ENCODE measurements at regions not wholly inside any gene's neighbourhood (a gene's known extent, or its start where the extent isn't known, plus 50 kb on each side); places are given as distances from the start of the nearest gene placed in this dataset.
A peak's percentile ranks its signal among the peaks of the same experiment; 100 is the strongest.

- ATAC-seq (ENCODE audit: low FRiP score in 2 of 2) (no peak), DNase-seq (no peak)
- WGBS, 2 donors, result 82 to 91% methylated on average over 2 of the region's 2 CpGs
- no peak overlapping the region for H3K27ac ChIP-seq
- no peak for TF ChIP-seq CTCF (IDR thresholded peaks at IDR 0.05)
- TF ChIP-seq POLR2A (IDR thresholded peaks at IDR 0.05), result no peak
- no peak for TF ChIP-seq POLR2AphosphoS5 (IDR thresholded peaks at IDR 0.05)
- TF ChIP-seq EP300 (IDR thresholded peaks at IDR 0.05), result no peak
- H3K4me3 ChIP-seq, result no peak overlapping the region
- no peaks in the 10 kb centered on the region for H3K27me3 ChIP-seq
- H3K4me1 ChIP-seq, result no peaks in the 10 kb centered on the region
- no peaks in the 10 kb centered on the region for H3K36me3 ChIP-seq
- no peaks in the 10 kb centered on the region for H3K9me3 ChIP-seq
These were observed 618.2 kb upstream of the DIPK2B start for GRCh38 chrX:45818913-45819312.

- H3K27ac ChIP-seq, result no peak overlapping the region
- DNase-seq, result no peak
- no peak overlapping the region for H3K4me3 ChIP-seq
- no peaks in the 10 kb centered on the region for H3K4me1 ChIP-seq
- no peaks in the 10 kb centered on the region for H3K36me3 ChIP-seq
- no peaks in the 10 kb centered on the region for H3K27me3 ChIP-seq
- 38 to 72% methylated on average over 1 of the region's 1 CpG for whole genome bisulfite sequencing, 2 donors
- no peak for ATAC-seq (ENCODE audit: low FRiP score in 2 of 2)
- H3K9me3 ChIP-seq, result no peaks in the 10 kb centered on the region
- no peak for TF ChIP-seq POLR2AphosphoS5 (IDR thresholded peaks at IDR 0.05)
These were observed 614.8 kb upstream of the DIPK2B start for GRCh38 chrX:45815441-45815840.

- Histone ChIP-seq H3K27me3 (no peaks in the 10 kb centered on the region), H3K27ac (no peak overlapping the region), H3K36me3 (no peaks in the 10 kb centered on the region), H3K9me3 (no peaks in the 10 kb centered on the region), H3K4me1 (peaks cover 0 to 15% (median under 1%) of the 10 kb centered on the region in 4 donors), H3K4me3 (no peak overlapping the region)
- ATAC-seq (ENCODE audit: low FRiP score in 2 of 2) (no peak), DNase-seq (no peak)
- 72 to 73% methylated on average over 4 to 6 of the region's 6 CpGs for WGBS, 2 donors
- no peak for TF ChIP-seq POLR2AphosphoS5 (IDR thresholded peaks at IDR 0.05)
- TF ChIP-seq EP300 (IDR thresholded peaks at IDR 0.05), result no peak
- TF ChIP-seq POLR2A (IDR thresholded peaks at IDR 0.05), result no peak
- no peak for TF ChIP-seq CTCF (IDR thresholded peaks at IDR 0.05)
These were observed 610.6 kb upstream of the DIPK2B start for GRCh38 chrX:45811326-45811725.

- ATAC-seq (ENCODE audit: low FRiP score in 2 of 2) (peak in 1 of 2 donors; percentile 43), DNase-seq (no peak)
- Histone ChIP-seq H3K4me1 (peaks cover 0 to 15% (median 5%) of the 10 kb centered on the region in 4 donors), H3K9me3 (no peaks in the 10 kb centered on the region), H3K27ac (peak overlapping the region in 3 of 4 donors; percentile 21 to 40 (median 27)), H3K27me3 (no peaks in the 10 kb centered on the region), H3K4me3 (peak overlapping the region in 3 of 4 donors; percentile 3 to 26 (median 25)), H3K36me3 (no peaks in the 10 kb centered on the region)
- WGBS, 2 donors, result 29 to 38% methylated on average over 12 of the region's 12 CpGs
- no peak for TF ChIP-seq POLR2AphosphoS5 (IDR thresholded peaks at IDR 0.05)
- TF ChIP-seq CTCF (IDR thresholded peaks at IDR 0.05), result no peak
These were observed 607.1 kb upstream of the DIPK2B start for GRCh38 chrX:45807572-45808425.

- TF ChIP-seq POLR2AphosphoS5 (IDR thresholded peaks at IDR 0.05) (no peak), EP300 (IDR thresholded peaks at IDR 0.05) (no peak), CTCF (IDR thresholded peaks at IDR 0.05) (no peak), POLR2A (IDR thresholded peaks at IDR 0.05) (peak in 1 of 4 donors; percentile 18)
- Histone ChIP-seq H3K4me3 (peak overlapping the region in 3 of 4 donors; percentile 21 to 41 (median 25)), H3K9me3 (no peaks in the 10 kb centered on the region), H3K27ac (peak overlapping the region; percentile 52 to 70 (median 61)), H3K27me3 (no peaks in the 10 kb centered on the region), H3K4me1 (peaks cover 0 to 15% (median 5%) of the 10 kb centered on the region in 4 donors), H3K36me3 (no peaks in the 10 kb centered on the region)
- WGBS, 2 donors, result 19 to 42% methylated on average over 8 to 10 of the region's 10 CpGs
- ATAC-seq (ENCODE audit: low FRiP score in 2 of 2) (peak in 1 of 2 donors; percentile 81), DNase-seq (no peak)
These were observed 605.9 kb upstream of the DIPK2B start for GRCh38 chrX:45806410-45807121.
